Choroid plexus epithelial cell (primary cell): ENCODE measurements at regions not wholly inside any gene's neighbourhood (a gene's known extent, or its start where the extent isn't known, plus 50 kb on each side); places are given as distances from the start of the nearest gene placed in this dataset.
A peak's percentile ranks its signal among the peaks of the same experiment; 100 is the strongest.

Experiments
- DNase-seq: peaks from one replicate; pipeline ENCODE4 v3.0.0-alpha.2; 2010; ENCODE audit warnings: low read depth
- H3K4me3 ChIP-seq: 2 replicates; pipeline ENCODE4 v1.5.1; 2011; ENCODE audit warnings: low read depth, mild to moderate bottlenecking, control low read depth, low read length, moderate library complexity
- CTCF ChIP-seq: conservative IDR thresholded peaks from 2 replicates; pipeline ENCODE4 v1.5.1; 2011; ENCODE audit warnings: low read depth, mild to moderate bottlenecking, control low read depth, inconsistent platforms, low read length, moderate library complexity

GRCh38 chr12:86445356-86445755, 189.2 kb upstream of the MGAT4C start:
- DNase-seq = no peak
- TF ChIP-seq CTCF = no peak

GRCh38 chr12:86435053-86435452, 178.9 kb upstream of the MGAT4C start:
- no peak for DNase-seq
- TF ChIP-seq CTCF = no peak
- no peak overlapping the region for H3K4me3 ChIP-seq

More at GRCh38 chr12:86445356-86445755, 189.2 kb upstream of the MGAT4C start:
- no peak overlapping the region for H3K4me3 ChIP-seq

GRCh38 chr12:86429824-86430223, 173.6 kb upstream of the MGAT4C start:
- no peak for TF ChIP-seq CTCF
- no peak overlapping the region for H3K4me3 ChIP-seq
- peak; percentile 2 for DNase-seq

- no peak for TF ChIP-seq CTCF
- no peak for DNase-seq
- H3K4me3 ChIP-seq = no peak overlapping the region
Observed at GRCh38 chr12:86421333-86421732, 165.1 kb upstream of the MGAT4C start.

GRCh38 chr12:86414201-86414600, 158.0 kb upstream of the MGAT4C start:
- H3K4me3 ChIP-seq = no peak overlapping the region
- DNase-seq = no peak
- TF ChIP-seq CTCF = no peak

GRCh38 chr12:86411710-86412109, 155.5 kb upstream of the MGAT4C start:
- no peak for TF ChIP-seq CTCF
- no peak overlapping the region for H3K4me3 ChIP-seq
- DNase-seq = no peak

GRCh38 chr12:86407620-86408208, 151.5 kb upstream of the MGAT4C start:
- no peak for TF ChIP-seq CTCF
- H3K4me3 ChIP-seq = no peak overlapping the region
- DNase-seq = no peak
